ENCODE measurements at regions not wholly inside any gene's neighbourhood (a gene's known extent, or its start where the extent isn't known, plus 50 kb on each side); places are given as distances from the start of the nearest gene placed in this dataset.

- Mint-ChIP-seq H3K27me3 (peaks cover 0 to 10% (median 0%) of the 10 kb centered on the region in 5 donors), H3K36me3 (no peaks in the 10 kb centered on the region), H3K9me3 (no peaks in the 10 kb centered on the region), H3K4me1 (no peaks in the 10 kb centered on the region), H3K4me3 (no peak overlapping the region), H3K27ac (no peak overlapping the region)
- H3K9me3 ChIP-seq (ENCODE audit: control insufficient read depth in 2 of 3, low read length in 3 of 3), result no peaks in the 10 kb centered on the region
- ATAC-seq (no peak), DNase-seq (no peak)
- intact Hi-C loops (cut with micrococcal nuclease), result no loop called here
- H3K4me3 ChIP-seq (ENCODE audit: low read length), result no peak overlapping the region
- no peak overlapping the region for H3K27ac ChIP-seq (ENCODE audit: low read depth, low read length)
- no peaks in the 10 kb centered on the region for H3K27me3 ChIP-seq (ENCODE audit: control insufficient read depth in 2 of 2, insufficient read depth in 2 of 2, low read length in 2 of 2)
- no peaks in the 10 kb centered on the region for H3K36me3 ChIP-seq (ENCODE audit: control insufficient read depth in 2 of 3, insufficient read depth in 3 of 3, low read length in 3 of 3)
- CTCF ChIA-PET, result no interaction called here
- H3K4me1 ChIP-seq (ENCODE audit: control insufficient read depth in 2 of 2, insufficient read depth in 2 of 2, low read length in 2 of 2), result no peaks in the 10 kb centered on the region
- POLR2A ChIA-PET, result no interaction called here
Measured at GRCh38 chr10:45180946-45181875, 134.2 kb downstream of the OR13A1 start.

- no peaks in the 10 kb centered on the region for H3K9me3 Mint-ChIP-seq
- no peaks in the 10 kb centered on the region for H3K4me1 ChIP-seq (ENCODE audit: control insufficient read depth in 2 of 2, insufficient read depth in 2 of 2, low read length in 2 of 2)
- ChIA-PET POLR2A (no interaction called here), CTCF (no interaction called here)
- no peaks in the 10 kb centered on the region for H3K4me1 Mint-ChIP-seq
- H3K4me3 ChIP-seq (ENCODE audit: low read length), result no peak overlapping the region
- peaks cover 0 to 10% (median 0%) of the 10 kb centered on the region in 5 donors for H3K27me3 Mint-ChIP-seq
- H3K36me3 Mint-ChIP-seq, result no peaks in the 10 kb centered on the region
- no peaks in the 10 kb centered on the region for H3K36me3 ChIP-seq (ENCODE audit: control insufficient read depth in 2 of 3, insufficient read depth in 3 of 3, low read length in 3 of 3)
- DNase-seq (no peak), ATAC-seq (no peak)
- no peak overlapping the region for H3K4me3 Mint-ChIP-seq
- no peak overlapping the region for H3K27ac Mint-ChIP-seq
- no peaks in the 10 kb centered on the region for H3K27me3 ChIP-seq (ENCODE audit: control insufficient read depth in 2 of 2, insufficient read depth in 2 of 2, low read length in 2 of 2)
- H3K9me3 ChIP-seq (ENCODE audit: control insufficient read depth in 2 of 3, low read length in 3 of 3), result no peaks in the 10 kb centered on the region
- H3K27ac ChIP-seq (ENCODE audit: low read depth, low read length), result no peak overlapping the region
- intact Hi-C loops (cut with micrococcal nuclease), result no loop called here
Measured at GRCh38 chr10:45183174-45183573, 132.2 kb downstream of the OR13A1 start.

GRCh38 chr10:45197816-45198485 lies 117.5 kb downstream of the OR13A1 start:
- H3K4me3 ChIP-seq (ENCODE audit: low read length), result no peak overlapping the region
- H3K27ac ChIP-seq (ENCODE audit: low read depth, low read length), result no peak overlapping the region
- H3K27me3 Mint-ChIP-seq, result peaks cover 4 to 8% (median 5%) of the 10 kb centered on the region in 5 donors
- no peak overlapping the region for H3K4me3 Mint-ChIP-seq
- H3K27ac Mint-ChIP-seq, result no peak overlapping the region
- no peaks in the 10 kb centered on the region for H3K9me3 ChIP-seq (ENCODE audit: control insufficient read depth in 2 of 3, low read length in 3 of 3)
- no peaks in the 10 kb centered on the region for H3K27me3 ChIP-seq (ENCODE audit: control insufficient read depth in 2 of 2, insufficient read depth in 2 of 2, low read length in 2 of 2)
- intact Hi-C loops (cut with micrococcal nuclease), result no loop called here
- H3K4me1 Mint-ChIP-seq, result no peaks in the 10 kb centered on the region
- no peaks in the 10 kb centered on the region for H3K4me1 ChIP-seq (ENCODE audit: control insufficient read depth in 2 of 2, insufficient read depth in 2 of 2, low read length in 2 of 2)
- H3K36me3 Mint-ChIP-seq, result no peaks in the 10 kb centered on the region
- CTCF ChIA-PET, result no interaction called here
- no peak for ATAC-seq
- DNase-seq, result no peak
- POLR2A ChIA-PET, result no interaction called here
- no peaks in the 10 kb centered on the region for H3K9me3 Mint-ChIP-seq
- no peaks in the 10 kb centered on the region for H3K36me3 ChIP-seq (ENCODE audit: control insufficient read depth in 2 of 3, insufficient read depth in 3 of 3, low read length in 3 of 3)

GRCh38 chr10:45198486-45199204 lies 116.8 kb downstream of the OR13A1 start:
- DNase-seq, result no peak
- Histone ChIP-seq H3K27me3 (ENCODE audit: control insufficient read depth in 2 of 2, insufficient read depth in 2 of 2, low read length in 2 of 2) (no peaks in the 10 kb centered on the region), H3K4me1 (ENCODE audit: control insufficient read depth in 2 of 2, insufficient read depth in 2 of 2, low read length in 2 of 2) (no peaks in the 10 kb centered on the region), H3K27ac (ENCODE audit: low read depth, low read length) (no peak overlapping the region), H3K9me3 (ENCODE audit: control insufficient read depth in 2 of 3, low read length in 3 of 3) (no peaks in the 10 kb centered on the region), H3K36me3 (ENCODE audit: control insufficient read depth in 2 of 3, insufficient read depth in 3 of 3, low read length in 3 of 3) (no peaks in the 10 kb centered on the region), H3K4me3 (ENCODE audit: low read length) (no peak overlapping the region)
- H3K27ac Mint-ChIP-seq, result no peak overlapping the region
- H3K9me3 Mint-ChIP-seq, result no peaks in the 10 kb centered on the region
- CTCF ChIA-PET, result no interaction called here
- POLR2A ChIA-PET, result no interaction called here
- no peak overlapping the region for H3K4me3 Mint-ChIP-seq
- H3K27me3 Mint-ChIP-seq, result peaks cover 4 to 9% (median 5%) of the 10 kb centered on the region in 5 donors
- no peak for ATAC-seq
- H3K36me3 Mint-ChIP-seq, result no peaks in the 10 kb centered on the region
- intact Hi-C loops (cut with micrococcal nuclease), result no loop called here
- H3K4me1 Mint-ChIP-seq, result no peaks in the 10 kb centered on the region

- Mint-ChIP-seq H3K9me3 (no peaks in the 10 kb centered on the region), H3K27ac (no peak overlapping the region), H3K36me3 (no peaks in the 10 kb centered on the region), H3K4me1 (no peaks in the 10 kb centered on the region), H3K27me3 (peaks cover 5 to 14% (median 11%) of the 10 kb centered on the region in 5 donors), H3K4me3 (no peak overlapping the region)
- no peak overlapping the region for H3K27ac ChIP-seq (ENCODE audit: low read depth, low read length)
- no peaks in the 10 kb centered on the region for H3K4me1 ChIP-seq (ENCODE audit: control insufficient read depth in 2 of 2, insufficient read depth in 2 of 2, low read length in 2 of 2)
- H3K4me3 ChIP-seq (ENCODE audit: low read length), result no peak overlapping the region
- no peaks in the 10 kb centered on the region for H3K9me3 ChIP-seq (ENCODE audit: control insufficient read depth in 2 of 3, low read length in 3 of 3)
- POLR2A ChIA-PET, result no interaction called here
- no peaks in the 10 kb centered on the region for H3K27me3 ChIP-seq (ENCODE audit: control insufficient read depth in 2 of 2, insufficient read depth in 2 of 2, low read length in 2 of 2)
- intact Hi-C loops (cut with micrococcal nuclease), result no loop called here
- DNase-seq (no peak), ATAC-seq (no peak)
- CTCF ChIA-PET, result no interaction called here
- H3K36me3 ChIP-seq (ENCODE audit: control insufficient read depth in 2 of 3, insufficient read depth in 3 of 3, low read length in 3 of 3), result no peaks in the 10 kb centered on the region
Measured at GRCh38 chr10:45199205-45199740, 116.1 kb downstream of the OR13A1 start.

- Mint-ChIP-seq H3K4me1 (no peaks in the 10 kb centered on the region), H3K9me3 (no peaks in the 10 kb centered on the region), H3K27me3 (peaks cover 5 to 21% (median 16%) of the 10 kb centered on the region in 5 donors), H3K36me3 (peaks cover 0 to 1% (median 0%) of the 10 kb centered on the region in 5 donors), H3K27ac (no peak overlapping the region), H3K4me3 (no peak overlapping the region)
- CTCF ChIA-PET, result no interaction called here
- POLR2A ChIA-PET, result no interaction called here
- Histone ChIP-seq H3K4me1 (ENCODE audit: control insufficient read depth in 2 of 2, insufficient read depth in 2 of 2, low read length in 2 of 2) (no peaks in the 10 kb centered on the region), H3K36me3 (ENCODE audit: control insufficient read depth in 2 of 3, insufficient read depth in 3 of 3, low read length in 3 of 3) (no peaks in the 10 kb centered on the region), H3K27ac (ENCODE audit: low read depth, low read length) (no peak overlapping the region), H3K4me3 (ENCODE audit: low read length) (no peak overlapping the region), H3K27me3 (ENCODE audit: control insufficient read depth in 2 of 2, insufficient read depth in 2 of 2, low read length in 2 of 2) (no peaks in the 10 kb centered on the region), H3K9me3 (ENCODE audit: control insufficient read depth in 2 of 3, low read length in 3 of 3) (no peaks in the 10 kb centered on the region)
- DNase-seq, result no peak
- no peak for ATAC-seq
- intact Hi-C loops (cut with micrococcal nuclease), result no loop called here
Measured at GRCh38 chr10:45201271-45201670, 114.1 kb downstream of the OR13A1 start.

Data from naive thymus-derived CD4-positive, alpha-beta T cell (primary cell).